Stimulated activated CD4-positive, alpha-beta T cell treated with anti-CD3 and anti-CD28 coated beads, Interleukin-1b, Interleukin-23, amount 100 ng/mL, for 24 hours (primary cell): ENCODE measurements at regions not wholly inside any gene's neighbourhood (a gene's known extent, or its start where the extent isn't known, plus 50 kb on each side); places are given as distances from the start of the nearest gene placed in this dataset.

Experiments
- DNase-seq, 4 experiments: peaks; one replicate each; pipeline ENCODE4 v3.0.0-alpha.2; 2020; ENCODE audit warnings: low read depth in 4 of 4, low spot score in 1 of 4

- DNase-seq = no peak
Observed at GRCh38 chr9:127553793-127554192, 58.3 kb upstream of the STXBP1 start.

GRCh38 chr9:127554966-127555839 is 56.9 kb upstream of the STXBP1 start:
- DNase-seq = no peak

- peak in 1 of 4 experiments; percentile 45 for DNase-seq
Observed at GRCh38 chr9:127555840-127556820, 55.9 kb upstream of the STXBP1 start.

GRCh38 chr9:127556871-127557270 is 55.2 kb upstream of the STXBP1 start:
- no peak for DNase-seq

GRCh38 chr9:127557466-127557869 is 54.6 kb upstream of the STXBP1 start:
- no peak for DNase-seq

GRCh38 chr9:127557998-127558546 is 54.0 kb upstream of the STXBP1 start:
- no peak for DNase-seq

- DNase-seq = no peak
Observed at GRCh38 chr9:127558581-127559246, 53.4 kb upstream of the STXBP1 start.

- DNase-seq = no peak
Observed at GRCh38 chr9:127559247-127559680, 52.8 kb upstream of the STXBP1 start.

GRCh38 chr9:127561491-127562278 is 50.4 kb upstream of the STXBP1 start:
- no peak for DNase-seq
